ENCODE measurements at regions not wholly inside any gene's neighbourhood (a gene's known extent, or its start where the extent isn't known, plus 50 kb on each side); places are given as distances from the start of the nearest gene placed in this dataset.

- H3T11ph ChIP-seq (ENCODE audit: low read length): no peak overlapping the region
- H2BK20ac ChIP-seq (ENCODE audit: low read depth, low read length, poor library complexity, severe bottlenecking): no peak overlapping the region
- Mint-ChIP-seq H3K4me1 (peaks cover 0 to 5% of the 10 kb centered on the region in 2 experiments; a peak in 1 of 4 replicates), H3K4me3 (no peak overlapping the region), H3K27ac (no peak overlapping the region), H3K9me3 (no peaks in the 10 kb centered on the region; a peak in 1 of 5 replicates), H3K27me3 (ENCODE audit: low read depth) (no peaks in the 10 kb centered on the region), H3K36me3 (ENCODE audit: insufficient read depth in 1 of 3, low read depth in 3 of 3) (no peaks in the 10 kb centered on the region)
- H2AFZ ChIP-seq (ENCODE audit: low read length): no peak overlapping the region
- no peak for TF ChIP-seq CTCF (conservative IDR thresholded peaks at IDR 0.05)
- no peaks in the 10 kb centered on the region for H4K20me1 ChIP-seq (ENCODE audit: control insufficient read depth, insufficient read depth, insufficient read length)
- H3K9me3 ChIP-seq (ENCODE audit: control insufficient read depth, low read depth, low read length): no peaks in the 10 kb centered on the region
- H3K4me1 ChIP-seq (ENCODE audit: insufficient read depth, low read length): no peaks in the 10 kb centered on the region; the same call in 1 of the 2 replicates
- no peak overlapping the region for H3K23ac ChIP-seq (ENCODE audit: insufficient read length, low read depth, low read length)
- no peaks in the 10 kb centered on the region for H3K23me2 ChIP-seq (ENCODE audit: insufficient read length, low read depth, low read length, poor library complexity, severe bottlenecking)
- no peak overlapping the region for H3K56ac ChIP-seq (ENCODE audit: insufficient read length, low read depth, low read length)
- no peak overlapping the region for H2BK120ac ChIP-seq (ENCODE audit: low read depth, low read length, poor library complexity, severe bottlenecking)
- H3K27me3 ChIP-seq (ENCODE audit: insufficient read depth, low read length): no peaks in the 10 kb centered on the region
- H3K4ac ChIP-seq (ENCODE audit: low read depth, low read length): no peak overlapping the region
- H4K8ac ChIP-seq (replicated peaks; ENCODE audit: insufficient read length, low read depth, low read length): no peak overlapping the region
- no peak overlapping the region for H2BK12ac ChIP-seq (ENCODE audit: insufficient read length, low read depth, low read length)
- no peak overlapping the region for H3K4me2 ChIP-seq (ENCODE audit: insufficient read depth, insufficient read length, low read length)
- no peak overlapping the region for H3K9ac ChIP-seq (ENCODE audit: extremely low read depth, insufficient read length, low read length)
- WGBS (ENCODE audit: extremely low coverage, insufficient read length, low lambda C conversion rate): no CpG with 5 or more reads among the region's 1 CpG
- no peak for DNase-seq
- H3K14ac ChIP-seq (ENCODE audit: insufficient read depth, low read length): no peak overlapping the region
- no peak overlapping the region for H4K91ac ChIP-seq (ENCODE audit: insufficient read length, low read depth, low read length)
- H3K18ac ChIP-seq (ENCODE audit: insufficient read length, low read depth, low read length): no peak overlapping the region
- H4K5ac ChIP-seq (ENCODE audit: insufficient read length, low read depth, low read length): no peak overlapping the region
- no peak overlapping the region for H3K27ac ChIP-seq (ENCODE audit: insufficient read length, low read depth, low read length)
- H2AK5ac ChIP-seq (ENCODE audit: insufficient read length, low read length): no peak overlapping the region
- no peaks in the 10 kb centered on the region for H3K79me2 ChIP-seq (ENCODE audit: insufficient read depth, low read length)
- no peak overlapping the region for H2BK5ac ChIP-seq (ENCODE audit: insufficient read length, low read length)
- no peak overlapping the region for H2BK15ac ChIP-seq (ENCODE audit: low read depth, low read length)
- no peaks in the 10 kb centered on the region for H3K79me1 ChIP-seq (ENCODE audit: insufficient read depth, low read depth, low read length, poor library complexity, severe bottlenecking)
These were observed 156.4 kb downstream of the TPH2 start for GRCh38 chr12:72095025-72095424.

Measured in H9 (cell line).